NCI-H446 (cell line): ENCODE measurements at regions not wholly inside any gene's neighbourhood (a gene's known extent, or its start where the extent isn't known, plus 50 kb on each side); places are given as distances from the start of the nearest gene placed in this dataset.
A peak's percentile ranks its signal among the peaks of the same experiment; 100 is the strongest.
"Not testable (repeated sequence)": the region's sequence is repeated elsewhere in the genome, so short reads cannot be mapped to it uniquely, and the experiment has no call there.

Experiments used
- DNase-seq, 2 experiments: peaks; one replicate each; lab custom pipeline; 2025; lab: John Stamatoyannopoulos, UW

DNA sequence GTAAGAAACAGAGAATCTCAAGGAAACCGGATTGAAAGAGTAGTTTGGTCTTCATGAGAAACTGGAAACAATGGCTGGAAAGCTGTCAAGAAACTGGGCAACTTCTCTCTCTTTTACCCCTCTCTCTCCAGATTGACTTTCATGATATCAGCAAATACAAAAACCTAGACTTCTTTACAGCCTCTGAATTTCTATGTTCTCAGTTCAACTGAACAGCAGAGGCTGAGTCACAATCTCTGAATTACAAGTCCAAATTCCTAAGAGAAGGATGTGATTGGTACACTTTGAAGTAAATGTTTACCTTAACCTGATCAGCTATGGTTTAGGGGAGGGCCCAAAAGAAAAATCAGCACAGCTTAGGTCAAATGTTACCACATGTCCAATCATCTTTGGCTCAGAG lies 974.9 kb downstream of the RPA4 start:
- no peak for DNase-seq

DNA sequence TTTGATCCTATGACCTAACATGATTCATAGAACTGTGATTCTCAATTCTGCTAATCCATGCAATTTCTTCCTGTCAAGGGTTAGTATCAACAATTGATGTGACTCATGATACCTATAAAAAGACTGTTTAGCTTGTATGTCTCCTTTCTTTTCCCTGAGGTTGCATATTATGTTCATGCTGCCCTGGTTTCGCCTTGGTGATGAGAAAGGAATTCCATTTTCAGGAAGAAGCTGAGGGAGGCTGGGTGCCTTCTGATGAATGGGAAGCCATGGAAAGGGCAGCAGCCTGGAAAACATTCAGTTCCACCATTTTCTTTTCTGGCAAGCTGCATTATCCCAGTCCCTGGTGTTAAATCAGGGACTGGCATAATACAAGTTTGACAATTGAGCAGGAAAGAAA lies 976.5 kb downstream of the RPA4 start:
- DNase-seq, result no peak

DNA sequence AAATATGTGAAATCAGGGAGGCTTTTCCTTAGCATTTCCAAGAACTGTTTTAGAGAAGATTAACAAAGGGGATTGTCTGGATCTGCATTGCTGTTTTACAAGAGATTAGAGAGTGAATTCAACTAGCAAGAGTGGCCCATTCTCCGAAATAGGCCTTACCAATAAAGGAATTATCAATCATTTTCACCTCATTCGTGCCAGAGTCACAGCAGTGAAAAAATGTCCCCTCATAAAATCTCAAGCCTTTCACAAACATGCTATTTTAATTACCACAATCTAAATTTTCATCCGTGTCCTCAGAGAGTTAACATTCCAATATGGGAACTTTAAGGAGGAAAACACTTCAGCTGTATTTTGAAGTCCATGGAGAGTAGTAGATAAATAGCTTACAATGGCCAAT lies 979.6 kb downstream of the RPA4 start:
- DNase-seq, result no peak

DNA sequence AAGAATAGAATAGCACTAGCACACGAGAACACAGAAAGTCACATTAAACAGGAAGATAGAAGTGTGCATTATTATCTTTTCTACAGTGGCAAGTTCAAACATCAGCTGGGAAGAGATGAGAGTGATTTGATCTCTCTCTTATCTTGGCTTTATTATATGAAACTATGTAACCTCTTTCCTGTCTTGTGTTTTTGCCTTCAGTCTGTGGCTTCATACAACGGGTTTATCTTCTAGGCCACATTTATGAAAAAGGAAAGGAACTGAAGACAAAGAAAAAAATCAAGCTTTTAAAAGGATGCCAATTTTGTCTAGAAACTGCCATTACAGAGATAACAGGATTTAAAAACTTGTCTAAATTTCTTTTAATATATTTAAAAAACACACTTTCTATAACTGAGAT lies 983.6 kb downstream of the RPA4 start:
- DNase-seq, result no peak

DNA sequence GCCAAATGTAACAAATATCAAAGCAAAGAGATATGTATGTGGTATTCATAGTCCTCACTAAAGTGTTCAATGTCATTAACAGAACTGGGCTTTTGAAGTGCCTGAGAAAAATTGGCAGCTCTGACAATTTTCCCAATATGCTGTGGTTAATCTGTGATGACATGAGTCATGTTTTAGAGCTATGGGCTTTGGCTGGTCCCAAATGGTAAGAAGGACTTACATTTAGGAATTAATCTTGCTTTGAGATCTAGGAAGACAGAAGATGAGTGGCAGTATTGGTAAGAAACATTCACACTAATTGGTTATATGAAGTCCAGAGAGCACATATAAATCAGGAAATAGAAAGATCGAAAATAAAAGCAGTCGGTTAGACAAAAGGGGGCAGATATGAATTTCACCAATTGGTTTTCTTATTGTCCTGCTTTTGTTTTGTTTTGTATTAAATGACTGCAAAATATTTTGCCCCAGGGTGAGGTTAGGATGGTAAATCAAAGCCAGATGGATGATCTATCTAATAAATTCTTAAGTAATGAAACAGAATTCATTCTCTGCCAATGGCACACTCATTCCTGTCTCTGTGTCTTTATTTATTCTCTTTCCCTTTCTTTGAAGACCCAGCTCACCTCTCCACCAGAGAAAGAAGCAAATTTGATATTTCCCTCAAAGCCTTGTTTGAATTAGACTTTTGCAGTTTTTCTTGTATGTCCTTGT lies 993.1 kb downstream of the RPA4 start:
- DNase-seq, result peak in 1 of 2 experiments; percentile 26

DNA sequence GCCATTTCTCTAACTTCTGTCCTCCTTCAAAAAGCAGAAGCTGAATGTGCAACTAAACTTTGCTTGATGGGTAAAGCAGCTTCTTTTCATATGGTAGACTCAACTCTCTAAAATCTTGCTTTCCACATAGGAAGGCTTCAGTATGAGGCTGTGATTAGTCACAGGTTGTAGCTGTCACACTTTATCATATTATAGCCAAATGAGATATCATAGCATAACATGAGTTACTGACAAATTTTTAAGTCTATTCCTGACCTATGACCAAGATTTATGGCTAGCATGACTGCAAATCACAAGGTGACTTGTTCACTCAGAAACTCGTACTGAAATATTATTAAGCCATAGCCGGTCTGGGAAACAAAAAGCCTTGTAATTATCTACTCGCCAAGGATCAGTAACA lies 998.6 kb downstream of the RPA4 start:
- no peak for DNase-seq

DNA sequence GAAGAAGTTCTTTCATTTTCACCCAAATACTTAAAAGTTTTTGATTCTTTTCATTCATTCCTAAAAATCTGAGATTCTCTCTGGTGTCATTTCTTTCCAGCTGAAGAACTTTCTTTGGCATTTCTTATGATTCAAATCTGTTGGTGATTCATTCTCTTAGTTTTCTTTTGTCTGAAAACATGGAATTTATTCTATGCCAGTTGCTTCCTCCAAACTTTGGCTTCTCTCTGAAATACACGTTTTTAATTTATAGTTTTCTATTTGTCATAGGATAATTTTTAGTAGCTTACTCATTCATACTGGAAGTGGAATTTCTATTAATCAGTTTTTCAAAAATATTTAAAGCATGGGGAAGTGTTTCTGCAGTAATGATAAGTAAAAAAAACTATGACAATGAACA lies 1012.0 kb downstream of the RPA4 start:
- DNase-seq, result no peak

DNA sequence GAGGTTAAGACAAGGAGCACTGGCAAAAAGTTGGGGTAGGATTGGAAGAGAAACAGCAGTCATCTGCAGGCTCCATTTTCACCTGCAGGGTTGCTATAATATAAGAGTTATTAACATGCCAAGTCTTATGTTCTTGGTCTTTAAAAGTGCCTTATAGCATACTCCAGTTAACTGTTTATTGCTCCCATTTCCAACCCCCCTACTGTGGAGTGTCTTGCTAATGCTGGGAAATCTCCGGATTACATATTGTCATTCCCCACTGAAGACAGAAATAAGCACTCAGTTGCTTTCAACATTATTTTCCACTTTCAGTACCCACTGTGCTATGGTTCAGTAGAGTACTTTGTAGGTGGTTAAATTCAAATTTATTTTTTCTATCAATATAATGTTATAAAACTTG lies 1014.3 kb downstream of the RPA4 start:
- no peak for DNase-seq

DNA sequence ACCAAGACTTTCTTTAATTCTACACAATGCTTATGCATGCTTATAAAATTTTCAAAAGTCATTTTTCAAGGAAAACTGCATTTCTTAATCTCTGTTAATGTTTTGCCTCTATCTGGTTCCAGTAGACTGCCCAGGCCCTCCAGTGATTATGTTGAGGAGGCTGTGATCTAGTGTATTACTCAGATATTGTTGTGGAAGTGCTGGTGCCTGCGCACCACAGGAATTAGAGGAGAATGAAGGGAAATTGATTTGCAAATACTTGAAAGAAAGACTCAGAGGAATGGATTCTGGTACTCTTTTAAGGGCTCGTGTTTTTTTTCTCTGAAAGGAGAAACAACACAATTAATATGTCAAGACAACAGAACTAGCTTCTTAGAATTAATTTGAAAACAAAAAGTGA lies 1015.1 kb downstream of the RPA4 start:
- DNase-seq, result no peak

DNA sequence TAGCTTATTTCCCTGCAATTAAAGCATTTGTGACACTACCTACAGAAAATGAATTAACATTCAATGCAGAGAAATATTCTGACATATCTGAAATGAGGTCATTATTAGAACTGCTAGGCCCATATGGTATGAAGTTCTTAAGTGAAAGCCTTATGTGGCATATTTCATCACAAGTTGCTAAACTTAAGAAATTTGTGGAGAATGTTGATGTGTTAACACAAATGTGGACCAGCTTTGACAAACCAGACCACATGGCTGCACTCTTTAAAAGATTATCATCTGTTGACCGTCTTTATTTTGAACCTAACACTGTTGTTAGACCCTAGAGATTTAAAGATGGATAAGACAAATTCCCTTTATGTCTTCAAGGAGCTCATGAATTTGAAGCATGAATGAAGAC lies 1024.1 kb downstream of the RPA4 start:
- DNase-seq, result no peak

DNA sequence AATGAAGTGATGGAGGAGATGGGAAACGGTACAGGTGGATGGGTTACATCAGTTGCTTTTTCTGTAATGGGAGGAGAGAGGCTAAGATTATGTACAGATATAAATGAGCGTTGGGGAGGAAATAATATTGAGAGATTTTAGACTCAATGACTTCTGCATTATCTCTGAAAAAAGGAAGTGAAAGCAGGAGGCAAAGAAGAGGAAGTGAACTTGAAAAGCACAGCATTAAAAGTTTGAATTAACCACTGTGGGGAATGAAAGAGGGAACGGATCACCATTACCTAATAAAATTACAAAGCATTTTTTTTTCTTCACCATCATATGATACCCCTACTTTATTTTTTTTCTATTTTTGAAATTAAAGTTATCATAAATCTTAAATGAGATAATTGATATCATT lies 1025.5 kb downstream of the RPA4 start:
- no peak for DNase-seq

DNA sequence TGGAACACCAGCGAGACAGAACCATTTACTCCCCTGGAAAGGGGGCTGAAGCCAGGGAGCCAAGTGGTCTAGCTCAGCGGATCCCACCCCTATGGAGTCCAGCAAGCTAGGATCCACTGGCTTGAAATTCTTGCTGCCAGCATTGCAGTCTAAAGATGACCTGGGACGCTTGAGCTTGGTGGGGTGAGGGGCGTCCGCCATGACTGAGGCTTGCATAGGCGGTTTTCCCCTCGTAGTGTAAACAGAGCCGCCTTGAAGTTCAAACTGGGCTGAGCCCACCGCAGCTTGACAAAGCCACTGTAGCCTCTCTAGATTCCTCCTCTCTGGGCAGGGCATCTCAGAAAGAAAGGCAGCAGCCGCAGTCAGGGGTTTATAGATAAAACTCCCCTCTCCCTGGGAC lies 1031.7 kb downstream of the RPA4 start:
- not testable (repeated sequence) for DNase-seq

DNA sequence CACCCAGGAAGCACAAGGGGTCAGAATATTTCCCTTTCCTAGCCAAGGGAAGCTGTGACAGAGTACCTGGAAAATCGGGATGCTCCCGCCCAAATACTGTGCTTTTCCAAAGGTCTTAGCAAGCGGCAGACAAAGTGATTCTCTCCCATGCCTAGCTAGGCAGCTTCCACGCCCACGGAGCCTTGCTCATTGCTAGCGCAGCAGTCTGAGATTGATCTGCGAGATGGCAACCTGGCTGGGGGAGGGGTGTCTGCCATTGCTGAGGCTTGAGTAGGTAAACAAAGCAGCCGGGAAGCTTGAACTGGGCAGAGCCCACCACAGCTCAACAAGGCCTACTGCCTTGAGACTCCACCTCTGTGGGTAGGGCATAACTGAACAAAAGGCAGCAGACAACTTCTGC lies 1037.5 kb downstream of the RPA4 start:
- not testable (repeated sequence) for DNase-seq

DNA sequence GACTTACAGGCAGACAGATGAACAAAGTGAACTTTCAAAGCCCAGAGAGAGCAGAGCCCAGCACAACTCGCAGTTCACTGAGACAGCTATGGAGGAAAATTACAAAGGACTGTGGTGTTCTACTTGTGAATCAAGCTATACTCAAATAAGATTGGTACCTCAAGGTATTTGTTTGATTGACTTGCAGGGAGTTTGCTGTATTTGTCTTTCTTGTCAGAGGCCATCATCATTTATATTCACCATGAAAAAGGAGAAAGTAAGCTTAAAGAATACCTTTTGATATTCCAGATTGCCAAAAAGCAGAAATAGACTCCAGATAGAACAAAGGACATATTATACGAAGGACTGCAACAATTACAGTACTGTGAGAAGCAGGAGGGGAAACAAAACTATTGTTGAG lies 1047.9 kb downstream of the RPA4 start:
- DNase-seq, result no peak

DNA sequence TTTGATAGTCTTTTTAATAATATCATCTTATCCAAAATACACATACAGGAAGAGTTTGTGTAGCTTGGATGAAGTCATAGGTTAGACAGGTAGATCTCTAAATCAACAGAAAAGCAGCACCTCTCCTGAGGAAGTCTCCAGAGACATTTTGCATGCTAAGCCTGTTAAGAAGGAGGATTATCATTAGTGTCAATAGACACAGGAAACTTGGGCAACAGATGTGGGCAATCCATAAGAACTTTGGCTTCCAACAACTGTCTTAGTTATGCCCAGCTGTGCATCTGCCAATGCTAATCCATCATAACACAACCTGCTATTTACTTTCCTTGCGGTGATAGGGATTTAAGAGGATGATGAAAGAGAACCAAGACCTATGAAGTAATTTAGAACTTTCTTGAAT lies 1052.6 kb downstream of the RPA4 start:
- DNase-seq, result no peak

DNA sequence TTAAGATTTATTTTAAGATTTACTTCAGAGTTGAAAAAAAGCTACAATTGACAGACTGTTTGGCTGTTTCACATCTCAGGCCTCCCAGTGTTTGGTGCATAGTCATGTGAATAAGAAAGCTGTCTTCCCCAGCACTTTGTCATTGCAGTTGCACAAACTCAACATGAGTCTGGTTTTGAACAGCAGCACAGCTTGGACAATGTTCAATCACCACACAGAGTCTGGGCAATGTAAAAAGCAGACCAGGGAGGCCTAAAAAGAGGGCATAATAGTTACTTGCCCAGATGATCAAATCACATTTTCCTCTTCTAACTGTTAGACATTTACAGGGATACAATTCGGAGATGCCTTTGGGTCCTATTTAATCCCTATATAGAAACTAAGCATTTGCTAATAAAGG lies 1055.0 kb downstream of the RPA4 start:
- no peak for DNase-seq

DNA sequence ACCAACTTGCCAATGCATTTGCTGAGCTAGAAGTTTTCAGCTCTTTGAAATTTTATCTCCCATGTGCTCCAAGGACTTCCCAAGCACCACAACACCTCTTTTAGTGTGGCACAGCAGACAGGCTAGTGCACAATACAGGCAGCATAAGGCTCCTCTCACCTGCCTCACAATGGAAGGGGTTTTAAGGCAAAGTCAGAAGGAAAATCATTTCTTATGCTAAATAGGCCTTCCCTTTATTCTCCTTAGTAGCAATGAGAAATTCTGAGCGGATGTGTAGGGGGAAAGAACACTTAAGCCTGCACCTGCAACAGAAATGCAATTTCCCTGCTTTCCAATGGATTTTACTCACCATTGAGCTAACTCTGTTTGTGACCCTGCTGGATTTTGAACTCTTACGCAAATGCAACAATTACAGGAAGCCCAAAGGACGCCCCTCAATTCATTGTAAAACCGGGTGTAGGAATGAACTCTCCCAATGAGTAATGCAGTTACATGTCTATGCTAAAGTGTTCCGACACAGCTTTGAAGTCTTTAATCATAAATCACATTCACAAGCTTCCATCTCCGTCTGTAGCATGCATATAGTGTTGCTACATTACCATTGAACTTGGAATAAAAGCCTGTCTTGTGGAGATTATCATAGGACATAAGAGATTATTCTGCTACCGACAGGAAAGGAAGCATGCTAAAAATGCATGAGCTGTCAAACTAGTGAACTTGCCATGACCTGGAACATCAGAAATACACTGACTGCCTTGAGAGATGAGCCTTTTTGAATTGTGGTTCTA lies 1084.9 kb downstream of the RPA4 start:
- no peak for DNase-seq

DNA sequence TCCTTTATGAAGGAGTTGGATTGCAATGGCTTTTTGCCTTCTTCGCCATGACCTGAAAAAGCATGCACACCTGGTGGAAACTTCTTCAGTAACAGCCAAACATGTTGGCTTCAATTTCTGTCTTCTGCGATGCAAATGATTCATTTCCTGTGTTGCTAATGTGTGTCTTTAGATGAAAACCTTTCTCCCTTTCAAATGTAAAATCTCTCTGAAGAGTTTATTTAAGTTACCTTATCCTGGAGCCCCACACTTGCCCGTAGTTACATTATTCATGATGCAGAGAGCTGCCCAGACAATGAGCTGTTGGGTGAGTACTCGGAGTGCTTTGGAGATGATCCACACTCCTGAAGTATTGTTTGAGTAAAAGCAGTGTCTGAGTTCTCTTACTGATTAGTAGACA lies 1100.9 kb downstream of the RPA4 start:
- no peak for DNase-seq

DNA sequence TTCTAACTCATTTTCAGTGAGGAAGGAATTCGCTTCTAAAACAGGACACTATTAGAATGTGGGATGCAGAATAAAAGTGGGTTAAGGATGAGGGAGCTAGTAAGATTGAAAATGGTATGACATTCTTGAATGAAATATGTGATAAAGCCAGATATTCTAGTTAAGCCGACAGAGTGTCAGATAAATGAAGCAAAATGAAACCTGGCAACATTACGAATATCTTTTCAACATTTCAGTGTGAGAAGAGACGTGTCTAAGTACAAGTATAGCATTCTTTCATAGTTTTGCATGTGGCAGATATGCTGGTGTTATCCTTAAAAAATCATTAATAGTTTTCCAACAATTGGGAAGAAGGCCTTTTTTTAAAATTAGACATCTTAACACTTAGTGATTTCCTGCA lies 1101.4 kb downstream of the RPA4 start:
- no peak for DNase-seq

DNA sequence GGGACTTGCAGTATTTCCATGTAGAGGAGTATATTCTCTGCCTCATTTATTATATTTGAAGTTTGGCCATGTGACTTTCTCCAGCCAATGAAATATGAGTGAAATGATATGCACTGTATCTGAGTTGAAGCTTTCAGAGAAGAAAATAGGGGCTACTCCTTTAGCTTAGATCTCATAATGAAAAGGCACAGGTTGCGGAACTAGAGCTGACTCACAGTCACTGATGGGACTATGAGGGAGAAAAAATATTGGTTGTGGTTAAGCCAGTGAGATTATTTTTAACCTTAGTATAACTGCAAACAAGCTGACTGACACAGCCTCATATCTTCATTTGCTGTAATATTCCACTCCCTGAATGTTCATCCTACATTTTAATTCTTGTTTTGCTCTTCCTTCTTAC lies 1104.3 kb downstream of the RPA4 start:
- DNase-seq, result no peak

DNA sequence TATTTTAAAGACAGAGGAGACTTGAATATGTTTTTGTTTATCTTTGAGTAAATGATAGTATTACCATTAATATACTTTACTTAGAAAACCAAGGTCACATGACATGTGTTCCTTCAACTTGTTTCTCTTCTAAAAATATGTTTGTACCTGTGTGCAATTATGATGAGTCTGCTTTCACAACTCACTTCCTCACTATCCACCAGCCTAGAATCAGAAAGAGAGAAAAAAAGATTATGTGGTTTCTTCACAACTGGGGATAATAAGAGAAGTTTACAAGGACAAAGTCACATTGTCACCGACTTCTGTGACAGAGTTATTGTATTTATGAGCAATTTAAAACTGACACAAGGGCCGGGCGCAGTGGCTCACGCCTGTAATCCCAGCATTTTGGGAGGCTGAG lies 1112.1 kb downstream of the RPA4 start:
- DNase-seq, result no peak

DNA sequence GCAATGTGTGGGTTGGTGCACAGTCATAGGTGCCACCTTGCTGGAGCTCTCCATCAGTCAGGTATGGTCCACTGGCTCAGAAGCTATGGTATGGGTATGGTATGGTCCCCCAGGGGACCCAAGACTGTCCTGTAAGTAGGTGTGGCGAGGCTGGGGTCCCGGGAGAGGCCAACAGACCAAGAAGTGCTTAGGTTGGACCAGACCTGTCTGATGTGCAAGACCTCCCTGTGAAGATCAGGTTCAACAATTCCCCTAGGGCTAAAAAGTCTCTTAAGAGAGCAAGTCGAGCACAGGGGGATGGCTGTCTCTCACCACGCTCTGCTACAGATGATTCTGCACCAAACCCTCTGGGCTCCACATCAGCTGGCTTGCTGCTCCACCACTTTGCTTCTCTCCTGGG lies 1145.0 kb downstream of the RPA4 start:
- no peak for DNase-seq

DNA sequence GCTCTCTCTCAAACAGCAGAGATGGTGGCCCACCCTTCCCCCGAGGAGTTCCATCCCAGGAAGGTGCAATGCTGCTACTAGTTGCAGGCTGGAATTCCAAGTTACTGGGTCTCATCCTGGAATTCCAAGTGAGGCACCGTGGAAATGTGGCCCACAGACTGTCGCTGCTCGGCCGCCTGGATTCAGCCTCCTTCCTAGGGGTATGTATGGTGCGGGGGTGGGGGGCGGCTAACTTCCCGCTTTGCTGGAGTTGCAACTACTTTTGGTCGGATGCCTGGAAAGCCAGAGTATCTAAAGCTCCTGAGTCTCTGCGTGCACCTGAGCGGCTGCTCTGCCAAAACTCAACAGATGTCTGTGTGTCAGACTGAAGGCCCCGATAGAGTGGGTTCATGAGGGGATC lies 1146.2 kb downstream of the RPA4 start:
- no peak for DNase-seq

DNA sequence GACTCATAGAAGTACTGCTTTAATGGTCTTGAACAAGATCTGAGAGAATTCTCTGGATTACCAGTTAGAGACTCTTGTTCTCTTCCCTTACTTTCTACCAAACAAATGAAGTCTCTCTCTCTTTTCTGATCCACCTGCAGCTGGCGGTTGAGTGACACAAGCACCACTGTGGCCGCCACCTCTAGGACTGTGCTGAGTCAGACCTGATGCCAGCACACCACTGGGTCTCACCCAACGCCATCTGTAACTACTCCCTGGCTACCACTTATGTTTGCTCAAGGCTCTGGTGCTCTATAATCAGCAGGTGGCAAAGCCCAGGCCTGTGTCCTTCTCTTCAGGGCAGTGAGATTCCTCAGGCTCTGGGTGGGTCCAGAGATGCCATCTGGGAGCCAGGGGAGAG lies 1173.5 kb downstream of the RPA4 start:
- DNase-seq, result no peak
